Chondrocyte (in vitro differentiated cells): ENCODE measurements at regions not wholly inside any gene's neighbourhood (a gene's known extent, or its start where the extent isn't known, plus 50 kb on each side); places are given as distances from the start of the nearest gene placed in this dataset.

Experiments used
- DNase-seq: peaks from one replicate; pipeline ENCODE4 v3.0.0; 2021; ENCODE audit warnings: mixed read lengths, low spot score
- H3K27ac Mint-ChIP-seq: one replicate; pipeline ENCODE4 v1.8.0; 2021; ENCODE audit warnings: mild to moderate bottlenecking, moderate library complexity, mixed read lengths; ENCODE audit not compliant: unreplicated experiment
- H3K27me3 Mint-ChIP-seq: 2 replicates; pipeline ENCODE4 v1.8.0; 2021; ENCODE audit warnings: low read depth, mixed read lengths
- H3K36me3 Mint-ChIP-seq: 2 replicates; pipeline ENCODE4 v1.8.0; 2021; ENCODE audit warnings: low read depth, mixed read lengths
- H3K4me1 Mint-ChIP-seq: 2 replicates; pipeline ENCODE4 v1.8.0; 2021; ENCODE audit warnings: low read depth, mild to moderate bottlenecking, mixed read lengths
- H3K4me3 Mint-ChIP-seq: one replicate; pipeline ENCODE4 v1.8.0; 2021; ENCODE audit warnings: mild to moderate bottlenecking, moderate library complexity, mixed read lengths; ENCODE audit not compliant: unreplicated experiment
- H3K9me3 Mint-ChIP-seq: 2 replicates; pipeline ENCODE4 v1.8.0; 2021; ENCODE audit warnings: low read depth, mixed read lengths
- TF ChIP-seq, protein P1 (sequence below): fragments of 200-600 bp; sonication (generic); IDR thresholded peaks from 2 replicates; pipeline ENCODE4 v1.5.0; 2021; ENCODE audit warnings: antibody characterized with exemption, mild to moderate bottlenecking, moderate library complexity

DNA sequence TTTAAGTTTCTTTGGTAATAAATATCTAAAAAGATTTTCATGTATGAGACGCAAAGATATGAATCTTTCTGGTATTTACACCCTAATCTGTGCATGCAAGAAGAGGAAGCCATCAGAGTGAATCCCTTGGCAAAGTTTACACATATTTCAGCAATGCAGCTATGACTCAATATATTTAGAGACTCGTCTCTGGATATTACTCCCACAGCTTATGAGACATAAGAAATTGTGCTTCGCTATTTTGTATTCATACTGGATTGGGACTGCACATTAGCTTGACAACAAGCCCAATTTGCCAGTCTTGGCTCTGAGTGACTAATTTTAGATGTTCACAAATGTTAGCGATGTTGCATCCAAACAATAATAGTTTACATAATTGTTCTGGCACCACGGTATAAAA, 532.0 kb downstream of the CDH11 start:
- no peak overlapping the region for H3K4me3 Mint-ChIP-seq
- DNase-seq: no peak

DNA sequence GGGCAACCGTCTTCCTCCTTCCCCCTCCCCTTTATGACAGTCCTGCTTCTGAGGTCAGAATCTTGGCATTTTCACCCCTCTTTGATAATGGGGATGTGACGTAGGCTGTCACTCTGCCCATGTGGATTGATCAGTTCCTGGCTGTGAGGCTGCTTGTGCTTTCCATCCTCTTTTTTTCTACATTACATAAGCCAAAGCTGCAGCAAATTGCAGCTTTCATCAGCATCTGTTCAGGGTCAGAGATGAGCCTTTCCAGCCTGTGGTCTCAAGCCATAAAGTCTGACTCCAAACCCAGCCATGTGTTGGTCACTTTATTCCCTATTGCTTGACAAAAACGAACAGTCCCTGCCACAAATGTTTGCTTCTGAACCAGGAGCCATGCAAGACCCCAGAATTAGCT, 535.1 kb downstream of the CDH11 start:
- TF ChIP-seq, protein P1, sequence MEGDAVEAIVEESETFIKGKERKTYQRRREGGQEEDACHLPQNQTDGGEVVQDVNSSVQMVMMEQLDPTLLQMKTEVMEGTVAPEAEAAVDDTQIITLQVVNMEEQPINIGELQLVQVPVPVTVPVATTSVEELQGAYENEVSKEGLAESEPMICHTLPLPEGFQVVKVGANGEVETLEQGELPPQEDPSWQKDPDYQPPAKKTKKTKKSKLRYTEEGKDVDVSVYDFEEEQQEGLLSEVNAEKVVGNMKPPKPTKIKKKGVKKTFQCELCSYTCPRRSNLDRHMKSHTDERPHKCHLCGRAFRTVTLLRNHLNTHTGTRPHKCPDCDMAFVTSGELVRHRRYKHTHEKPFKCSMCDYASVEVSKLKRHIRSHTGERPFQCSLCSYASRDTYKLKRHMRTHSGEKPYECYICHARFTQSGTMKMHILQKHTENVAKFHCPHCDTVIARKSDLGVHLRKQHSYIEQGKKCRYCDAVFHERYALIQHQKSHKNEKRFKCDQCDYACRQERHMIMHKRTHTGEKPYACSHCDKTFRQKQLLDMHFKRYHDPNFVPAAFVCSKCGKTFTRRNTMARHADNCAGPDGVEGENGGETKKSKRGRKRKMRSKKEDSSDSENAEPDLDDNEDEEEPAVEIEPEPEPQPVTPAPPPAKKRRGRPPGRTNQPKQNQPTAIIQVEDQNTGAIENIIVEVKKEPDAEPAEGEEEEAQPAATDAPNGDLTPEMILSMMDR: no peak
- Mint-ChIP-seq H3K36me3 (no peaks in the 10 kb centered on the region), H3K4me1 (peaks cover 21% of the 10 kb centered on the region), H3K9me3 (peaks cover 4% of the 10 kb centered on the region), H3K27ac (no peak overlapping the region), H3K27me3 (no peaks in the 10 kb centered on the region), H3K4me3 (no peak overlapping the region)
- no peak for DNase-seq

More for the DNA sequence above, 532.0 kb downstream of the CDH11 start:
- Mint-ChIP-seq H3K27me3 (no peaks in the 10 kb centered on the region), H3K9me3 (peaks cover 4% of the 10 kb centered on the region), H3K36me3 (no peaks in the 10 kb centered on the region), H3K27ac (no peak overlapping the region), H3K4me1 (peaks cover 18% of the 10 kb centered on the region)
- TF ChIP-seq, protein P1: no peak

DNA sequence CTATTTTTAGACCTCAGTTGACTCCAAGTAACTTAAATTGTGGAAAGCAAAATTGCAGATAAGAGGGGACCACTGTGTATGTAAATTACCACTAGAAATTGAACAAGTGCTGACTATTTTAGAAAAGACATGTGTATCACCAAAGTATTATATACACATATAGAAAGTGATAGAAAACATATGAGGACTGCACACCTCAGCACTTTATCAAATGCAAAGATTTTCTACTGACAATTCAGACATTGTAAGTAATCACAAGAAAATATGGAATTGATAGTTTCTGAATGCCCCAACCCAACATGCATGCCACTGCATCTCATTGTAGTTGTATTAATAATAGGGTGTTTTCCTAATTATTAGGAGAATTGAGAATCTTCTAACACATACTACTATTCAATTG, 536.5 kb downstream of the CDH11 start:
- no peaks in the 10 kb centered on the region for H3K27me3 Mint-ChIP-seq

DNA sequence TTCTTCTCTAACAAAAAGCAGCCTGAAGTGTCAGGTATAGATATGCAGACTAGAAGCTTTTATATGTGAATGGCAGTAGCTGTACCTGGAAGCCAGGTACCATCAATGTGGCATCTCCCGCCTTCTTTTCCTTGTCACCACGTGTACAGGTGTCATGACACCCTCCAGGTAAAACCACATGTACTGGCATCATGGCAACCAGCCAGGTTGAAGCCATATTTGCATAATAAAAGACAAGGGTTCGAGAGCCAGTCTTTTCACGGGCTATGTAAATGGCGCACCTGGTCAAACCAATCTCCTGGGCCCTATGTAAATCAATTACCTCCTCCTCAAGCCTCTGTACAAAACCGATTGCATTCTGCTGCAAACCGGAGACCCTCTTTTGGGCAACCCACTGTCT, 541.3 kb downstream of the CDH11 start:
- Mint-ChIP-seq H3K27ac (no peak overlapping the region), H3K4me3 (no peak overlapping the region), H3K27me3 (no peaks in the 10 kb centered on the region), H3K4me1 (peaks cover 3% of the 10 kb centered on the region), H3K36me3 (no peaks in the 10 kb centered on the region), H3K9me3 (peaks cover 4% of the 10 kb centered on the region)
- TF ChIP-seq, protein P1: no peak
- DNase-seq: no peak

More for the DNA sequence above, 536.5 kb downstream of the CDH11 start:
- no peak overlapping the region for H3K27ac Mint-ChIP-seq
- no peaks in the 10 kb centered on the region for H3K36me3 Mint-ChIP-seq
- no peak for DNase-seq
- no peak overlapping the region for H3K4me3 Mint-ChIP-seq
- no peaks in the 10 kb centered on the region for H3K9me3 Mint-ChIP-seq
- peaks cover 13% of the 10 kb centered on the region for H3K4me1 Mint-ChIP-seq
- TF ChIP-seq, protein P1: no peak

DNA sequence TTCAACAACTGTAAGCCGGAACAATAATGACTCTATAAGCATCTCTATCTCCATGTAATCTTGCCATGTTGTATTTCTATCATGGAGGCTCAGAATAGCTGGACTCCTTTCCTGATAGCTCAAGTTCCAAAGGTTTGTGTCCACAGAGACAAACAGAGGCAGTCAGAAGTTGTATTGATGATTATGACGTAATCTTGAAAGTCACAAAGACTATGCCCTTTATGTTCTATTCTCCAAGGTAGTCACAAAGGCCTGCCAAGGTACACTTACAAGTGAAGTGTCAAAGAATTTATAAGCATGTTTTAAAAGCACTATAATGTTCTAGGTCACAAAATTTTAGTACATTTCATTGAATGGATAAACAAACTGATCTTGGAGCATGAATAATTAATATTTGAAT, 542.2 kb downstream of the CDH11 start:
- H3K4me3 Mint-ChIP-seq: no peak overlapping the region
- TF ChIP-seq, protein P1: no peak
- no peaks in the 10 kb centered on the region for H3K36me3 Mint-ChIP-seq
- no peak for DNase-seq
- H3K27ac Mint-ChIP-seq: no peak overlapping the region
- H3K27me3 Mint-ChIP-seq: no peaks in the 10 kb centered on the region
- H3K4me1 Mint-ChIP-seq: peaks cover 3% of the 10 kb centered on the region
- peaks cover 4% of the 10 kb centered on the region for H3K9me3 Mint-ChIP-seq
